Liver (tissue), 3 donors: ENCODE measurements at regions not wholly inside any gene's neighbourhood (a gene's known extent, or its start where the extent isn't known, plus 50 kb on each side); places are given as distances from the start of the nearest gene placed in this dataset.

Experiments used
- EGR1 ChIP-seq, 2 donors: IDR thresholded peaks; 2 replicates each; pipeline ENCODE4 v1.6.1; 2016 to 2018; ENCODE audit warnings: antibody characterized with exemption in 2 of 2, low read depth in 2 of 2
- GABPA ChIP-seq, 2 donors: IDR thresholded peaks in 1 of 2; conservative IDR thresholded peaks in 1 of 2; 2 replicates each; pipeline ENCODE4 v1.6.1; 2016; ENCODE audit warnings: antibody characterized with exemption in 2 of 2, mild to moderate bottlenecking in 1 of 2, moderate library complexity in 1 of 2
- JUND ChIP-seq, 2 donors: IDR thresholded peaks; 2 replicates each; pipeline ENCODE4 v1.6.1; 2016; ENCODE audit warnings: antibody characterized with exemption in 2 of 2
- RAD21 ChIP-seq, 2 donors: IDR thresholded peaks; 2 replicates each; pipeline ENCODE4 v1.6.1; 2016; ENCODE audit warnings: antibody characterized with exemption in 2 of 2, mild to moderate bottlenecking in 2 of 2
- SP1 ChIP-seq: IDR thresholded peaks from 2 replicates; pipeline ENCODE4 v1.6.1; 2018; ENCODE audit warnings: antibody characterized with exemption, mild to moderate bottlenecking
- TAF1 ChIP-seq: conservative IDR thresholded peaks from 2 replicates; pipeline ENCODE4 v1.6.1; 2016; ENCODE audit warnings: antibody characterized with exemption, mild to moderate bottlenecking
- YY1 ChIP-seq: IDR thresholded peaks from 2 replicates; pipeline ENCODE4 v1.6.1; 2016; ENCODE audit warnings: antibody characterized with exemption, mild to moderate bottlenecking
- TF ChIP-seq, protein P1 (sequence below): IDR thresholded peaks from 2 replicates; pipeline ENCODE4 v1.6.1; 2016; ENCODE audit warnings: antibody characterized with exemption
- TF ChIP-seq, protein P2 (sequence below): fragments of 150-350 bp; IDR thresholded peaks from 2 replicates; pipeline ENCODE4 v1.5.1; 2017; ENCODE audit warnings: improper control_type of control experiment, low read depth, low read length; ENCODE audit not compliant: missing input control
- TF ChIP-seq, protein P3 (sequence below): IDR thresholded peaks from 2 replicates; pipeline ENCODE4 v1.6.1; 2016; ENCODE audit warnings: antibody characterized with exemption, mild to moderate bottlenecking
- TF ChIP-seq, protein P4 (sequence below): IDR thresholded peaks from 2 replicates; pipeline ENCODE4 v1.6.1; 2016; ENCODE audit warnings: antibody characterized with exemption
- donor health status: healthy.
- donor health status: healthy.

DNA sequence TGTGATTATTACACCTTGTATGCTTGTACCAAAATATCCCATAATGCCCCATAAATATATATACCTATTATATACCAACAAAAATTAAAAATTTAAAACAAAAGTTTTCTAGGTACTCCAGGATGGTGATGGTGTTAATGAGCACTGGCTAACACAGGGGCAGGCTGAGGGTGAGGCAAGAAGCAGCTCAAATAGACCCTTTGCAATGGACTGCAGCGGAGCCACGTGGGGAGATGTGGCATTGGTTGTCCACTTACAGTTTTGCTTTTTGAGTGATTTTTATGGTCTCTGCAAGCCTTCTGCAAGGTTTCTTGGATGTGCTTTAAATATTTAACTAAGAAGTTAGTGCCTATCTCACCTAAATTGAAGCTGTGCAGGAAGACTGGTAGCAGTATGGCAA is 132.9 kb downstream of the RAP2A start:
- no peak for TF ChIP-seq EGR1 (IDR thresholded peaks at IDR 0.05; ENCODE audit: low read depth in 2 of 2)
- TF ChIP-seq, protein P1, sequence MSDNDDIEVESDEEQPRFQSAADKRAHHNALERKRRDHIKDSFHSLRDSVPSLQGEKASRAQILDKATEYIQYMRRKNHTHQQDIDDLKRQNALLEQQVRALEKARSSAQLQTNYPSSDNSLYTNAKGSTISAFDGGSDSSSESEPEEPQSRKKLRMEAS, result no peak
- TF ChIP-seq, protein P2, sequence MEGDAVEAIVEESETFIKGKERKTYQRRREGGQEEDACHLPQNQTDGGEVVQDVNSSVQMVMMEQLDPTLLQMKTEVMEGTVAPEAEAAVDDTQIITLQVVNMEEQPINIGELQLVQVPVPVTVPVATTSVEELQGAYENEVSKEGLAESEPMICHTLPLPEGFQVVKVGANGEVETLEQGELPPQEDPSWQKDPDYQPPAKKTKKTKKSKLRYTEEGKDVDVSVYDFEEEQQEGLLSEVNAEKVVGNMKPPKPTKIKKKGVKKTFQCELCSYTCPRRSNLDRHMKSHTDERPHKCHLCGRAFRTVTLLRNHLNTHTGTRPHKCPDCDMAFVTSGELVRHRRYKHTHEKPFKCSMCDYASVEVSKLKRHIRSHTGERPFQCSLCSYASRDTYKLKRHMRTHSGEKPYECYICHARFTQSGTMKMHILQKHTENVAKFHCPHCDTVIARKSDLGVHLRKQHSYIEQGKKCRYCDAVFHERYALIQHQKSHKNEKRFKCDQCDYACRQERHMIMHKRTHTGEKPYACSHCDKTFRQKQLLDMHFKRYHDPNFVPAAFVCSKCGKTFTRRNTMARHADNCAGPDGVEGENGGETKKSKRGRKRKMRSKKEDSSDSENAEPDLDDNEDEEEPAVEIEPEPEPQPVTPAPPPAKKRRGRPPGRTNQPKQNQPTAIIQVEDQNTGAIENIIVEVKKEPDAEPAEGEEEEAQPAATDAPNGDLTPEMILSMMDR, result no peak
- TF ChIP-seq GABPA (IDR thresholded peaks at IDR 0.05 in 1 of 2, conservative IDR thresholded peaks at IDR 0.05 in 1 of 2), result no peak
- TF ChIP-seq, protein P3, sequence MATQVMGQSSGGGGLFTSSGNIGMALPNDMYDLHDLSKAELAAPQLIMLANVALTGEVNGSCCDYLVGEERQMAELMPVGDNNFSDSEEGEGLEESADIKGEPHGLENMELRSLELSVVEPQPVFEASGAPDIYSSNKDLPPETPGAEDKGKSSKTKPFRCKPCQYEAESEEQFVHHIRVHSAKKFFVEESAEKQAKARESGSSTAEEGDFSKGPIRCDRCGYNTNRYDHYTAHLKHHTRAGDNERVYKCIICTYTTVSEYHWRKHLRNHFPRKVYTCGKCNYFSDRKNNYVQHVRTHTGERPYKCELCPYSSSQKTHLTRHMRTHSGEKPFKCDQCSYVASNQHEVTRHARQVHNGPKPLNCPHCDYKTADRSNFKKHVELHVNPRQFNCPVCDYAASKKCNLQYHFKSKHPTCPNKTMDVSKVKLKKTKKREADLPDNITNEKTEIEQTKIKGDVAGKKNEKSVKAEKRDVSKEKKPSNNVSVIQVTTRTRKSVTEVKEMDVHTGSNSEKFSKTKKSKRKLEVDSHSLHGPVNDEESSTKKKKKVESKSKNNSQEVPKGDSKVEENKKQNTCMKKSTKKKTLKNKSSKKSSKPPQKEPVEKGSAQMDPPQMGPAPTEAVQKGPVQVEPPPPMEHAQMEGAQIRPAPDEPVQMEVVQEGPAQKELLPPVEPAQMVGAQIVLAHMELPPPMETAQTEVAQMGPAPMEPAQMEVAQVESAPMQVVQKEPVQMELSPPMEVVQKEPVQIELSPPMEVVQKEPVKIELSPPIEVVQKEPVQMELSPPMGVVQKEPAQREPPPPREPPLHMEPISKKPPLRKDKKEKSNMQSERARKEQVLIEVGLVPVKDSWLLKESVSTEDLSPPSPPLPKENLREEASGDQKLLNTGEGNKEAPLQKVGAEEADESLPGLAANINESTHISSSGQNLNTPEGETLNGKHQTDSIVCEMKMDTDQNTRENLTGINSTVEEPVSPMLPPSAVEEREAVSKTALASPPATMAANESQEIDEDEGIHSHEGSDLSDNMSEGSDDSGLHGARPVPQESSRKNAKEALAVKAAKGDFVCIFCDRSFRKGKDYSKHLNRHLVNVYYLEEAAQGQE, result no peak
- no peak for TF ChIP-seq YY1
- TF ChIP-seq SP1, result no peak
- TF ChIP-seq, protein P4, sequence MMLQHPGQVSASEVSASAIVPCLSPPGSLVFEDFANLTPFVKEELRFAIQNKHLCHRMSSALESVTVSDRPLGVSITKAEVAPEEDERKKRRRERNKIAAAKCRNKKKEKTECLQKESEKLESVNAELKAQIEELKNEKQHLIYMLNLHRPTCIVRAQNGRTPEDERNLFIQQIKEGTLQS, result no peak
- TF ChIP-seq RAD21 (IDR thresholded peaks at IDR 0.05), result no peak
- no peak for TF ChIP-seq TAF1
- no peak for TF ChIP-seq JUND (IDR thresholded peaks at IDR 0.05)
